Lung (tissue), 11 donors: ENCODE measurements at regions not wholly inside any gene's neighbourhood (a gene's known extent, or its start where the extent isn't known, plus 50 kb on each side); places are given as distances from the start of the nearest gene placed in this dataset.

Experiments
- ATAC-seq: fragments of 200-7000 bp; cut with Tn5 transposase; one replicate; pipeline ENCODE4 v1.9.1; 2020; ENCODE audit warnings: moderate number of reproducible peaks; ENCODE audit not compliant: insufficient read depth, low FRiP score
- DNase-seq, 3 donors: peaks; one replicate each; pipeline ENCODE4 v3.0.0-alpha.2; 2013 to 2017
- H3K27ac ChIP-seq, 2 donors: one replicate each; pipeline ENCODE4 v1.5.1; 2013; ENCODE audit warnings: mild to moderate bottlenecking in 2 of 2, moderate library complexity in 2 of 2, control low read depth in 1 of 2, inconsistent platforms in 1 of 2, low read depth in 1 of 2, low read length in 1 of 2
- H3K27me3 ChIP-seq, 3 donors: one replicate each; pipeline ENCODE4 v1.5.1; 2013; ENCODE audit warnings: low read length in 2 of 3; ENCODE audit not compliant: control insufficient read depth in 3 of 3, insufficient read depth in 3 of 3
- H3K36me3 ChIP-seq, 4 donors: one replicate each; pipeline ENCODE4 v1.5.1; 2013; ENCODE audit warnings: low read length in 4 of 4, mild to moderate bottlenecking in 1 of 4, moderate library complexity in 1 of 4; ENCODE audit not compliant: control insufficient read depth in 4 of 4, insufficient read depth in 4 of 4
- H3K4me1 ChIP-seq, 5 donors: one replicate each; pipeline ENCODE4 v1.5.1; 2013; ENCODE audit warnings: low read length in 5 of 5, mild to moderate bottlenecking in 2 of 5, moderate library complexity in 1 of 5; ENCODE audit not compliant: control insufficient read depth in 5 of 5, insufficient read depth in 5 of 5
- H3K4me3 ChIP-seq: one replicate; pipeline ENCODE4 v1.5.1; 2013; ENCODE audit warnings: mild to moderate bottlenecking, control low read depth, moderate library complexity
- H3K9ac ChIP-seq, 2 donors: one replicate each; pipeline ENCODE4 v1.5.1; 2013; ENCODE audit warnings: low read length in 2 of 2, control low read depth in 1 of 2; ENCODE audit not compliant: insufficient read depth in 1 of 2
- H3K9me3 ChIP-seq, 4 donors: one replicate each; pipeline ENCODE4 v1.5.1; 2013; ENCODE audit warnings: low read length in 3 of 4, mild to moderate bottlenecking in 1 of 4, moderate library complexity in 1 of 4; ENCODE audit not compliant: control insufficient read depth in 4 of 4, insufficient read depth in 3 of 4
- WGBS, 2 donors: extraction: QIAGEN DNeasy Blood & Tissue Kit; methylation state at CpG; one replicate each; pipeline ENCODE4 v1.1.7; 2013; 5-methylcytosine and 5-hydroxymethylcytosine counted together
- TF ChIP-seq, protein P1 (sequence below): IDR thresholded peaks from 2 replicates; pipeline ENCODE4 v1.5.1; 2012; ENCODE audit warnings: mild to moderate bottlenecking; ENCODE audit errors: control extremely low read depth, extremely low read depth
- donor health status: control.
- donor health status: control.
- donor health status: Bipolar disorder and iron deficiency.
- donor health status: healthy.
- donor health status: DM: yes; HTN: yes; CAD: no.

DNA sequence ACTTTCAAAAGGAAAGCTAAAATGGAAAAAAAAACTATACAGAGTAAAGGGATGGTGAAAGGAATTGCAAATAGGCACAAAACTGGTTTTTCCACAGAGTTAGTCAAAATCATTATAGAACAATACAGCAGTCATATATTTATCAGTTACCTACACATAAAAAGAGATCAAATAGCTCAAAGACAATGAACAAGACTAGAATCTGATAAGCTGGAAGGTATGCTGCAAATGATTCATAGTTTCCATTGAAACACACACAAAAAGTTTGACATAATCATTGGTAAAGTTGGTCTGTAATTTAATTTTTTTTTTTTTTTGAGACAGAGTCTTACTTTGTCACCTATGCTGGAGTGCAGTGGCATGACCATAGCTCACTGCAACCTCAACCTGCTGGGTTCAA is 92.4 kb upstream of the SGCE start:
- no peaks in the 10 kb centered on the region for H3K9me3 ChIP-seq
- no peaks in the 10 kb centered on the region for H3K27me3 ChIP-seq
- H3K27ac ChIP-seq = no peak overlapping the region
- no peak overlapping the region for H3K9ac ChIP-seq
- H3K4me1 ChIP-seq = no peaks in the 10 kb centered on the region
- TF ChIP-seq, protein P1, sequence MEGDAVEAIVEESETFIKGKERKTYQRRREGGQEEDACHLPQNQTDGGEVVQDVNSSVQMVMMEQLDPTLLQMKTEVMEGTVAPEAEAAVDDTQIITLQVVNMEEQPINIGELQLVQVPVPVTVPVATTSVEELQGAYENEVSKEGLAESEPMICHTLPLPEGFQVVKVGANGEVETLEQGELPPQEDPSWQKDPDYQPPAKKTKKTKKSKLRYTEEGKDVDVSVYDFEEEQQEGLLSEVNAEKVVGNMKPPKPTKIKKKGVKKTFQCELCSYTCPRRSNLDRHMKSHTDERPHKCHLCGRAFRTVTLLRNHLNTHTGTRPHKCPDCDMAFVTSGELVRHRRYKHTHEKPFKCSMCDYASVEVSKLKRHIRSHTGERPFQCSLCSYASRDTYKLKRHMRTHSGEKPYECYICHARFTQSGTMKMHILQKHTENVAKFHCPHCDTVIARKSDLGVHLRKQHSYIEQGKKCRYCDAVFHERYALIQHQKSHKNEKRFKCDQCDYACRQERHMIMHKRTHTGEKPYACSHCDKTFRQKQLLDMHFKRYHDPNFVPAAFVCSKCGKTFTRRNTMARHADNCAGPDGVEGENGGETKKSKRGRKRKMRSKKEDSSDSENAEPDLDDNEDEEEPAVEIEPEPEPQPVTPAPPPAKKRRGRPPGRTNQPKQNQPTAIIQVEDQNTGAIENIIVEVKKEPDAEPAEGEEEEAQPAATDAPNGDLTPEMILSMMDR = no peak
- no peaks in the 10 kb centered on the region for H3K36me3 ChIP-seq
- ATAC-seq (no peak), DNase-seq (no peak)
- no peak overlapping the region for H3K4me3 ChIP-seq

DNA sequence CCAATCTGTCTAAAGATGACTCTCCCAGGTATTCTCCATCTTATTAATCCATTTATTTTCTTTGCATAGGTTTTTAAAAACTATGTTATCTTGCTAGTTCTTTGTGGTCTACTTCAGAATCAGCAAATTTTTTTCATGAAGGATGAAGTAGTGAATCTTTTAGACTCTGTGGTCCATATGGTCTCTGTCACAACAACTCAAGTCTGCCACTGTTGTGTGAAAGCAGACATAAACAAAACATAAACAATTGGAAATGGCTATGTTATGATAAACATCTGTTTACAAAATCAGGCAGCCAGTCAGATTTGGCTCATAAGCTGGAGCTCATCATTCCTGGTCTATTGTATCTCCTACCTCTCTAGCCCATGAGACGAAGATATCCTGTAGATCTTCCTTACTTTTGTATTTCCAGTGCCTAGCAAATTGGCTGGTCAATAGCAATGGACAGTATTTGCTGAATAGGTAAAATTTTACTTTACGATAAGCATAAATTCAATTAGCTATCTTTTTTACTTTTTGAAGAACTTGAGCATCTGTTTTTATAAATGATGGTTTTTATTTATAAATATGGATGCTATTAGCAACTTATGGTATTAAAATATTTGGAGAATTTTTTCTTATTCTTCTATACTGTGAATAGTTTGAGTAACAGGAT is 104.6 kb upstream of the SGCE start:
- peak in 2 of 3 donors; percentile 65 to 68 for DNase-seq
- WGBS, 2 donors = 89 to 91% methylated on average over 2 of the region's 2 CpGs

DNA sequence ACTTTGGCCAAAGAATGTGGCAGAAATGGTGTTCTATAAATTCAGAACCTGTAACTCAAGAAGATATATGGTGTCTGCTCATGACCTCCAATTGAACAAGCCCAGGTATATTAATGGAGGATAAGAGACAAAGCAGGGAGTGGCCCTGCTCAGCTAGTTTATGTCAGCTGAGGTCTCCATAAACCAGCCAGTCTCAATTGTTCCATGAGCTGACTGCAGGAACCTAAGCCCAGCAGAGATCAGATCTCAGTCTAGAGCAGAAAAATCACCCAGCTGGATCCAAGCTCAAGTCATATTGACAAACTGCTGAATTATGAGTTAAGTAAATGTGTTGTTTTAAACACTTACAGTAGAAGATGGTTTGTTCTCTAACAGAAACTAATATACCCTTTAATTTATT is 105.5 kb upstream of the SGCE start:
- ATAC-seq (no peak), DNase-seq (no peak)
- no peaks in the 10 kb centered on the region for H3K27me3 ChIP-seq
- H3K9ac ChIP-seq = no peak overlapping the region
- H3K36me3 ChIP-seq = no peaks in the 10 kb centered on the region
- peaks cover 0 to 2% (median under 1%) of the 10 kb centered on the region in 4 donors for H3K9me3 ChIP-seq
- peaks cover 0 to 12% (median 0%) of the 10 kb centered on the region in 5 donors for H3K4me1 ChIP-seq
- TF ChIP-seq, protein P1 = no peak
- H3K27ac ChIP-seq = no peak overlapping the region
- no peak overlapping the region for H3K4me3 ChIP-seq

More for the DNA sequence above, 104.6 kb upstream of the SGCE start:
- H3K4me3 ChIP-seq = no peak overlapping the region
- H3K9ac ChIP-seq = no peak overlapping the region
- H3K4me1 ChIP-seq = peaks cover 0 to 12% (median 0%) of the 10 kb centered on the region in 5 donors
- TF ChIP-seq, protein P1 = no peak
- H3K27me3 ChIP-seq = no peaks in the 10 kb centered on the region
- H3K27ac ChIP-seq = no peak overlapping the region
- peaks cover 0 to 3% (median under 1%) of the 10 kb centered on the region in 4 donors for H3K9me3 ChIP-seq
- no peak for ATAC-seq
- no peaks in the 10 kb centered on the region for H3K36me3 ChIP-seq

DNA sequence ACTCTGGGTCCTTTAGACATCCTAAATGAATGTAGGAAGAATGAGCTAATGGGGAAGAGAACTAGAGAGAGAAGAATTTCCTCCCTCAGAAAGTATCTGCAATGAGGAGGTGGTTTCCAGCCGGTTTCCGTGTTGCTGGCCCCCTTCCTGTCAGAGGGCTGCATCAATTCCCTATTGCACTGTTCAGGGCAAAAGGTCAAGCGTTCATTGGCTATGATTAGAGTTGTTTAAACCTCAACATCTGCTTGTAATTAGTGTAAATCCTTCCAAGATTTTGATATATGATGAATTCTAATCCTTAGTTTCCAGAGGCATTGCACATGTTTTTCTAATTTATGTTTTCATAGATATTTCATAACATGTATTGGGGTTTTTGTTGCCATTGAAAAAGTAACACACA is 107.3 kb upstream of the SGCE start:
- H3K4me1 ChIP-seq = peaks cover 0 to 12% (median 0%) of the 10 kb centered on the region in 5 donors
- ATAC-seq (no peak), DNase-seq (peak; percentile 61 to 93 (median 89))
- no peak overlapping the region for H3K4me3 ChIP-seq
- no peaks in the 10 kb centered on the region for H3K36me3 ChIP-seq
- H3K9ac ChIP-seq = no peak overlapping the region
- no peaks in the 10 kb centered on the region for H3K27me3 ChIP-seq
- TF ChIP-seq, protein P1 = no peak
- 35 to 49% methylated on average over 3 of the region's 3 CpGs for WGBS, 2 donors
- no peaks in the 10 kb centered on the region for H3K9me3 ChIP-seq
- H3K27ac ChIP-seq = no peak overlapping the region
